ENCODE measurements at regions not wholly inside any gene's neighbourhood (a gene's known extent, or its start where the extent isn't known, plus 50 kb on each side); places are given as distances from the start of the nearest gene placed in this dataset.

GRCh38 chrX:40457406-40457805 lies 123.4 kb upstream of the ATP6AP2 start:
- no peak for TF ChIP-seq EZH2 (IDR thresholded peaks at IDR 0.05; ENCODE audit: low read depth)
- TF ChIP-seq, protein P1, sequence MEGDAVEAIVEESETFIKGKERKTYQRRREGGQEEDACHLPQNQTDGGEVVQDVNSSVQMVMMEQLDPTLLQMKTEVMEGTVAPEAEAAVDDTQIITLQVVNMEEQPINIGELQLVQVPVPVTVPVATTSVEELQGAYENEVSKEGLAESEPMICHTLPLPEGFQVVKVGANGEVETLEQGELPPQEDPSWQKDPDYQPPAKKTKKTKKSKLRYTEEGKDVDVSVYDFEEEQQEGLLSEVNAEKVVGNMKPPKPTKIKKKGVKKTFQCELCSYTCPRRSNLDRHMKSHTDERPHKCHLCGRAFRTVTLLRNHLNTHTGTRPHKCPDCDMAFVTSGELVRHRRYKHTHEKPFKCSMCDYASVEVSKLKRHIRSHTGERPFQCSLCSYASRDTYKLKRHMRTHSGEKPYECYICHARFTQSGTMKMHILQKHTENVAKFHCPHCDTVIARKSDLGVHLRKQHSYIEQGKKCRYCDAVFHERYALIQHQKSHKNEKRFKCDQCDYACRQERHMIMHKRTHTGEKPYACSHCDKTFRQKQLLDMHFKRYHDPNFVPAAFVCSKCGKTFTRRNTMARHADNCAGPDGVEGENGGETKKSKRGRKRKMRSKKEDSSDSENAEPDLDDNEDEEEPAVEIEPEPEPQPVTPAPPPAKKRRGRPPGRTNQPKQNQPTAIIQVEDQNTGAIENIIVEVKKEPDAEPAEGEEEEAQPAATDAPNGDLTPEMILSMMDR (conservative IDR thresholded peaks at IDR 0.05): no peak
- Histone ChIP-seq H4K20me1 (ENCODE audit: insufficient read depth) (no peaks in the 10 kb centered on the region), H3K36me3 (ENCODE audit: low read depth) (no peaks in the 10 kb centered on the region), H3K4me1 (replicated peaks; ENCODE audit: insufficient read depth) (no peaks in the 10 kb centered on the region), H3K27ac (no peak overlapping the region), H3F3A (ENCODE audit: insufficient read depth, low read depth) (no peaks in the 10 kb centered on the region), H3K9me2 (ENCODE audit: insufficient read depth) (no peaks in the 10 kb centered on the region), H3K9me3 (ENCODE audit: insufficient read depth, low read depth) (no peaks in the 10 kb centered on the region), H3K4me2 (no peak overlapping the region), H3K27me3 (ENCODE audit: insufficient read depth, low read depth) (no peaks in the 10 kb centered on the region), H2AFZ (no peak overlapping the region), H3K4me3 (no peak overlapping the region), H3K79me2 (ENCODE audit: low read depth) (no peaks in the 10 kb centered on the region)
- intact Hi-C loops (cut with micrococcal nuclease; ENCODE audit: unreplicated experiment): no loop called here
- BruUV-seq (replicated peaks): no TSS peak
- no peak for DNase-seq
- ChIA-PET CTCF (no interaction called here), POLR2A (ENCODE audit: unreplicated experiment) (no interaction called here)

GRCh38 chrX:40452031-40452430 lies 128.7 kb upstream of the ATP6AP2 start:
- Histone ChIP-seq H4K20me1 (ENCODE audit: insufficient read depth) (no peaks in the 10 kb centered on the region), H3K4me2 (no peak overlapping the region), H3K4me1 (replicated peaks; ENCODE audit: insufficient read depth) (no peaks in the 10 kb centered on the region), H3F3A (ENCODE audit: insufficient read depth, low read depth) (no peaks in the 10 kb centered on the region), H3K27me3 (ENCODE audit: insufficient read depth, low read depth) (no peaks in the 10 kb centered on the region), H3K9me3 (ENCODE audit: insufficient read depth, low read depth) (no peaks in the 10 kb centered on the region), H3K4me3 (no peak overlapping the region), H2AFZ (no peak overlapping the region), H3K36me3 (ENCODE audit: low read depth) (no peaks in the 10 kb centered on the region), H3K27ac (no peak overlapping the region), H3K9me2 (ENCODE audit: insufficient read depth) (no peaks in the 10 kb centered on the region), H3K79me2 (ENCODE audit: low read depth) (no peaks in the 10 kb centered on the region)
- POLR2A ChIA-PET (ENCODE audit: unreplicated experiment): no interaction called here
- DNase-seq: no peak
- no peak for TF ChIP-seq EZH2 (IDR thresholded peaks at IDR 0.05; ENCODE audit: low read depth)
- TF ChIP-seq, protein P1 (conservative IDR thresholded peaks at IDR 0.05): no peak
- CTCF ChIA-PET: no interaction called here
- intact Hi-C loops (cut with micrococcal nuclease; ENCODE audit: unreplicated experiment): no loop called here
- BruUV-seq (replicated peaks): no TSS peak

DNA sequence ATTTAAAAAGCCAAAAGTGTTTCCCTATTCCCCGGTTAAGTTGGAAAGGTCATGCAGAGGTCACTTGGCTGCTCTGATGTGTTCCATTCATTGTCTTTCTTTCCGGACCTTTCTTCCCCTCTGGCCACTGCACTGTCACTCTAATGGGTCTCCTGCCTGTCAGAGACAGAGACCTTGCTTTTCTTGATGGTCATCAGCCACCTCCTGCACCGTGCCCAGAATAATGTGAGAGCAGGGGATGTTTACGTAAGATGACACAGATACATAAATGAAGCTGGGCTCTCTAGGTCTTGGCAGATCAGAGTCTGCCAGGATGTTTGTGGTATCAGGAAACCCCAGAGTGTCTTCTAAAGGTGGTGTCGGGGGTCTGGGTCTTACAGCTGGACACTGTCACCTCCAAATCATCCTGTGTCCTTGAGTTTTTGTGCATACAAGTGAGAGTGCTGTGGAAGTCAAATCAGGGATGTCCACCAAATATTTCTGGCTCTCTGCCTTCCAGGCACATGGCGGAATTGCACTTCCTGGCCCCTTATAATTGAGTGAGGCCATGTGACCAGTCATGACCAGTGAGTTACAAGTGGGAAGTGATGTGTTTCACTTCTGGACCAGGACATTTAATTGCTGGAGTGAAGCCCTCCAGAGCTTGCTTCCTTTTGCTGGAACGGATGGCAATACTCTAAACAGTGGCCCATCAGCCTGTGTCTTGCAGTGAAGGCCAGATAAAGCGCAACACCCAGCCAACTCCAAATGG lies 130.6 kb upstream of the ATP6AP2 start:
- Histone ChIP-seq H3K79me2 (ENCODE audit: low read depth) (no peaks in the 10 kb centered on the region), H3K27ac (no peak overlapping the region), H3K9me3 (ENCODE audit: insufficient read depth, low read depth) (no peaks in the 10 kb centered on the region), H3K9me2 (ENCODE audit: insufficient read depth) (no peaks in the 10 kb centered on the region), H3K36me3 (ENCODE audit: low read depth) (no peaks in the 10 kb centered on the region), H3K4me1 (replicated peaks; ENCODE audit: insufficient read depth) (no peaks in the 10 kb centered on the region), H3K4me2 (no peak overlapping the region), H3F3A (ENCODE audit: insufficient read depth, low read depth) (no peaks in the 10 kb centered on the region), H4K20me1 (ENCODE audit: insufficient read depth) (no peaks in the 10 kb centered on the region), H2AFZ (no peak overlapping the region), H3K27me3 (ENCODE audit: insufficient read depth, low read depth) (no peaks in the 10 kb centered on the region), H3K4me3 (no peak overlapping the region)
- intact Hi-C loops (cut with micrococcal nuclease; ENCODE audit: unreplicated experiment): no loop called here
- TF ChIP-seq, protein P1 (conservative IDR thresholded peaks at IDR 0.05): no peak
- TF ChIP-seq EZH2 (IDR thresholded peaks at IDR 0.05; ENCODE audit: low read depth): no peak
- DNase-seq: no peak
- CTCF ChIA-PET: no interaction called here
- POLR2A ChIA-PET (ENCODE audit: unreplicated experiment): no interaction called here
- no TSS peak for BruUV-seq (replicated peaks)

Data from PC-9 (cell line).